EL (cell line): ENCODE measurements at regions not wholly inside any gene's neighbourhood (a gene's known extent, or its start where the extent isn't known, plus 50 kb on each side); places are given as distances from the start of the nearest gene placed in this dataset.

ENCODE experiments used
- DNase-seq: peaks from one replicate; pipeline ENCODE4 v3.0.0-alpha.2; 2016

GRCh38 chr2:158006961-158007719 is 94.5 kb upstream of the UPP2 start:
- no peak for DNase-seq

GRCh38 chr2:158004126-158004764 is 97.4 kb upstream of the UPP2 start:
- peak; percentile 22 for DNase-seq

GRCh38 chr2:158002079-158002478 is 99.6 kb upstream of the UPP2 start:
- no peak for DNase-seq

- no peak for DNase-seq
Measured at GRCh38 chr2:157996799-157997198, 104.9 kb upstream of the UPP2 start.

- DNase-seq, result no peak
Measured at GRCh38 chr2:157995117-157995516, 106.6 kb upstream of the UPP2 start.

- no peak for DNase-seq
Measured at GRCh38 chr2:157991932-157992331, 109.7 kb upstream of the UPP2 start.

GRCh38 chr2:157990173-157990572 is 111.5 kb upstream of the UPP2 start:
- DNase-seq, result no peak

GRCh38 chr2:157989227-157989626 is 112.4 kb upstream of the UPP2 start:
- no peak for DNase-seq

- DNase-seq, result no peak
Measured at GRCh38 chr2:157986761-157987160, 110.6 kb upstream of the ACVR1 start.

GRCh38 chr2:157984866-157985265 is 108.7 kb upstream of the ACVR1 start:
- DNase-seq, result no peak

GRCh38 chr2:157980020-157980419 is 103.9 kb upstream of the ACVR1 start:
- DNase-seq, result no peak

- DNase-seq, result peak; percentile 9
Measured at GRCh38 chr2:157971702-157972101, 95.6 kb upstream of the ACVR1 start.

- DNase-seq, result no peak
Measured at GRCh38 chr2:157967856-157968255, 91.7 kb upstream of the ACVR1 start.

GRCh38 chr2:157959249-157959648 is 83.1 kb upstream of the ACVR1 start:
- no peak for DNase-seq

GRCh38 chr2:157957596-157957995 is 81.5 kb upstream of the ACVR1 start:
- DNase-seq, result no peak

GRCh38 chr2:157952558-157952957 is 76.4 kb upstream of the ACVR1 start:
- DNase-seq, result no peak

- no peak for DNase-seq
Measured at GRCh38 chr2:157948856-157949255, 72.7 kb upstream of the ACVR1 start.

- no peak for DNase-seq
Measured at GRCh38 chr2:157946919-157947557, 70.9 kb upstream of the ACVR1 start.

- DNase-seq, result peak; percentile 36
Measured at GRCh38 chr2:157940024-157940423, 63.9 kb upstream of the ACVR1 start.

- DNase-seq, result peak; percentile 30
Measured at GRCh38 chr2:157938556-157938955, 62.4 kb upstream of the ACVR1 start.

GRCh38 chr2:157936406-157936805 is 60.3 kb upstream of the ACVR1 start:
- DNase-seq, result peak; percentile 4

GRCh38 chr2:157935378-157935906 is 59.3 kb upstream of the ACVR1 start:
- no peak for DNase-seq

- no peak for DNase-seq
Measured at GRCh38 chr2:157934684-157935377, 58.7 kb upstream of the ACVR1 start.
